SK-N-SH treated with all-trans-retinoic acid at 6 μM for 48 hours (cell line): ENCODE measurements at regions not wholly inside any gene's neighbourhood (a gene's known extent, or its start where the extent isn't known, plus 50 kb on each side); places are given as distances from the start of the nearest gene placed in this dataset.
"Not testable (repeated sequence)": the region's sequence is repeated elsewhere in the genome, so short reads cannot be mapped to it uniquely, and the experiment has no call there.

Source experiments
- ATAC-seq: fragments of 200-7000 bp; cut with Tn5 transposase; 3 replicates; pipeline ENCODE4 v1.9.1; 2020; ENCODE audit warnings: mild to moderate bottlenecking, moderate library complexity
- ARNTL ChIP-seq: fragments of 450-650 bp; formaldehyde crosslinking; IDR thresholded peaks from 2 replicates; pipeline ENCODE4 v1.5.0; 2020; ENCODE audit warnings: low read depth, mild to moderate bottlenecking, moderate library complexity, borderline replicate concordance
- BACH2 ChIP-seq: fragments of 250-450 bp; sonication (Bioruptor Pico); IDR thresholded peaks from 2 replicates; pipeline ENCODE4 v1.9.0; 2021; ENCODE audit warnings: mild to moderate bottlenecking, borderline replicate concordance
- CSDC2 ChIP-seq: fragments of 250-450 bp; sonication (Bioruptor Pico); IDR thresholded peaks from 2 replicates; pipeline ENCODE4 v1.5.0; 2020; ENCODE audit warnings: mild to moderate bottlenecking, moderate library complexity
- ESRRG ChIP-seq: fragments of 250-450 bp; sonication (Bioruptor Pico); IDR thresholded peaks from 2 replicates; pipeline ENCODE4 v1.6.1; 2021; ENCODE audit warnings: mild to moderate bottlenecking
- GLIS3 ChIP-seq: fragments of 250-450 bp; sonication (Bioruptor Pico); IDR thresholded peaks from 2 replicates; pipeline ENCODE4 v1.5.0; 2020; ENCODE audit warnings: mild to moderate bottlenecking, moderate library complexity
- ISL1 ChIP-seq: fragments of 250-450 bp; sonication (Bioruptor Pico); IDR thresholded peaks from 2 replicates; pipeline ENCODE4 v2.1.2; 2022; ENCODE audit warnings: mild to moderate bottlenecking, moderate library complexity
- OSR1 ChIP-seq: fragments of 250-450 bp; sonication (Bioruptor Pico); IDR thresholded peaks from 2 replicates; pipeline ENCODE4 v1.8.0; 2022; ENCODE audit warnings: moderate library complexity, mild to moderate bottlenecking, inconsistent platforms
- PPARA ChIP-seq: fragments of 250-450 bp; sonication (Bioruptor Pico); IDR thresholded peaks from 2 replicates; pipeline ENCODE4 v1.5.0; 2020; ENCODE audit warnings: mild to moderate bottlenecking, borderline replicate concordance
- RARB ChIP-seq: fragments of 250-450 bp; sonication (Bioruptor Pico); IDR thresholded peaks from 2 replicates; pipeline ENCODE4 v1.8.0; 2021; ENCODE audit warnings: mild to moderate bottlenecking, moderate library complexity
- SNAI2 ChIP-seq: fragments of 250-450 bp; sonication (Bioruptor Pico); IDR thresholded peaks from 2 replicates; pipeline ENCODE4 v1.5.0; 2020; ENCODE audit warnings: mild to moderate bottlenecking, moderate library complexity
- TCF4 ChIP-seq: fragments of 250-450 bp; sonication (Bioruptor Pico); IDR thresholded peaks from 2 replicates; pipeline ENCODE4 v1.8.0; 2021; ENCODE audit warnings: mild to moderate bottlenecking, moderate library complexity, borderline replicate concordance
- TOX ChIP-seq: fragments of 250-450 bp; sonication (Bioruptor Pico); IDR thresholded peaks from 2 replicates; pipeline ENCODE4 v1.8.0; 2021; ENCODE audit warnings: mild to moderate bottlenecking, moderate library complexity, borderline replicate concordance
- ZC3H10 ChIP-seq: fragments of 250-450 bp; sonication (Bioruptor Pico); IDR thresholded peaks from 2 replicates; pipeline ENCODE4 v1.5.1; 2021; ENCODE audit warnings: mild to moderate bottlenecking, moderate library complexity
- ZFP3 ChIP-seq: fragments of 250-450 bp; sonication (Bioruptor Pico); IDR thresholded peaks from 2 replicates; pipeline ENCODE4 v1.5.0; 2020; ENCODE audit warnings: mild to moderate bottlenecking, moderate library complexity
- ZFP30 ChIP-seq: fragments of 450-650 bp; formaldehyde crosslinking; IDR thresholded peaks from 2 replicates; pipeline ENCODE4 v1.5.0; 2022; ENCODE audit warnings: mild to moderate bottlenecking, moderate library complexity
- ZNF565 ChIP-seq: fragments of 450-650 bp; formaldehyde crosslinking; conservative IDR thresholded peaks from 2 replicates; pipeline ENCODE4 v1.5.0; 2020; ENCODE audit warnings: low read depth, mild to moderate bottlenecking, moderate library complexity
- ZNF70 ChIP-seq: fragments of 450-650 bp; formaldehyde crosslinking; IDR thresholded peaks from 2 replicates; pipeline ENCODE4 v1.5.0; 2020; ENCODE audit warnings: mild to moderate bottlenecking, moderate library complexity
- TF ChIP-seq, protein P1 (sequence below): fragments of 250-450 bp; sonication (Bioruptor Pico); IDR thresholded peaks from 2 replicates; pipeline ENCODE4 v1.5.1; 2020; ENCODE audit warnings: low read depth, mild to moderate bottlenecking, moderate library complexity
- TF ChIP-seq, protein P2 (sequence below): fragments of 250-450 bp; sonication (Bioruptor Pico); IDR thresholded peaks from 2 replicates; pipeline ENCODE4 v1.5.1; 2021; ENCODE audit warnings: mild to moderate bottlenecking, moderate library complexity
- TF ChIP-seq, protein P3 (sequence below): fragments of 250-450 bp; sonication (Bioruptor Pico); IDR thresholded peaks from 2 replicates; pipeline ENCODE4 v1.8.0; 2020; ENCODE audit warnings: mild to moderate bottlenecking, moderate library complexity, borderline replicate concordance
- TF ChIP-seq, protein P4 (sequence below): fragments of 250-450 bp; sonication (Bioruptor Pico); IDR thresholded peaks from 2 replicates; pipeline ENCODE4 v1.5.0; 2020; ENCODE audit warnings: mild to moderate bottlenecking, moderate library complexity
- TF ChIP-seq, protein P5 (sequence below): fragments of 250-450 bp; sonication (Bioruptor Pico); IDR thresholded peaks from 2 replicates; pipeline ENCODE4 v1.8.0; 2021; ENCODE audit warnings: low read depth, mild to moderate bottlenecking, moderate library complexity, borderline replicate concordance

DNA sequence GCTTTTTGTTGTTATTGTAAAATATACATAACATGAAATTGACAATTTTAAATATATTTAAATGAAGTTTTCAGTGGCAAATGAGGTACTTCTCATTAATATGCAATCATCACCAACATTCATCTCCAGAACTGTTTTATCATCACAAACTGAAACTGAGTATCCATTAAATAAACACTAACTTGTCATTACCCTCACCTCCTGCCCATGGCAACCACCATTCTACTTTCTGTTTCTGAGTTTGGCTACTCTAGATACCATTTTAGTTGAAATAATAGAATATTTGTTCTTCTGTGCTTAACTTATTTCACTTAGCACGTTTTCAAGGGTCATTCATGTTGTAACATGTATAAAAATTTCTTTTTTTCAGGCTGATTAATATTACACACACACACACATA, 834.3 kb downstream of the PLOD2 start:
- ATAC-seq = no peak
- TF ChIP-seq OSR1 (no peak), ZFP30 (CRISPR knock-in tag) (no peak), PPARA (CRISPR knock-in tag) (no peak)

DNA sequence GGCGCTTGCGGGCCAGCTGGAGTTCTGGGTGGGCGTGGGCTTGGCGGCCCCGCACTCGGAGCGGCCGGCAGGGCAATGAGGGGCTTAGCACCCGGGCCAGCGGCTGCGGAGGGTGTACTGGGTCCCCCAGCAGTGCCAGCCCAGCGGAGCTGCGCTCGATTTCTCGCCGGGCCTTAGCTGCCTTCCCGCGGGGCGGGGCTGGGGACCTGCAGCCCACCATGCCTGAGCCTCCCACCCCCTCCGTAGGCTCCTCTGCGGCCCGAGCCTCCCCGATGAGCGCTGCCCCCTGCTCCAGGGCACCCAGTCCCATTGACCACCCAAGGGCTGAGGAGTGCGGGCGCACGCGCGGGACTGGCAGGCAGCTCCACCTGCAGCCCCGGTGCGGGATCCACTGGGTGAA, 827.6 kb downstream of the PLOD2 start:
- not testable (repeated sequence) for ATAC-seq

DNA sequence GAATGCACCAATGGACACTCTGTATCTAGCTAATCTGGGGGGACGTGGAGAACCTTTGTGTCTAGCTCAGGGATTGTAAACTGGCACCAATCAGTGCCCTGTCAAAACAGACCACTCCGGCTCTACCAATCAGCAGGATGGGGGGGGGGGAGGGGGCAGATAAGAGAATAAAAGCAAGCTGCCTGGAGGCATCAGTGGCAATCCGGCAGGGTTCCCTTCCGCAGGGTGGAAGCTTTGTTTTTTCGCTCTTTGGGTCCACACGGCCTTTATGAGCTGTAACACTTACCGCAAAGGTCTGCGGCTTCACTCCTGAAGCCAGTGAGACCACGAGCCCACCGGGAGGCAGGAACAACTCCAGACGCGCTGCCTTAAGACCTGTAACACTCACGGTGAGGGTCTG, 827.1 kb downstream of the PLOD2 start:
- ATAC-seq = peak; percentile 87
- TF ChIP-seq, protein P1, sequence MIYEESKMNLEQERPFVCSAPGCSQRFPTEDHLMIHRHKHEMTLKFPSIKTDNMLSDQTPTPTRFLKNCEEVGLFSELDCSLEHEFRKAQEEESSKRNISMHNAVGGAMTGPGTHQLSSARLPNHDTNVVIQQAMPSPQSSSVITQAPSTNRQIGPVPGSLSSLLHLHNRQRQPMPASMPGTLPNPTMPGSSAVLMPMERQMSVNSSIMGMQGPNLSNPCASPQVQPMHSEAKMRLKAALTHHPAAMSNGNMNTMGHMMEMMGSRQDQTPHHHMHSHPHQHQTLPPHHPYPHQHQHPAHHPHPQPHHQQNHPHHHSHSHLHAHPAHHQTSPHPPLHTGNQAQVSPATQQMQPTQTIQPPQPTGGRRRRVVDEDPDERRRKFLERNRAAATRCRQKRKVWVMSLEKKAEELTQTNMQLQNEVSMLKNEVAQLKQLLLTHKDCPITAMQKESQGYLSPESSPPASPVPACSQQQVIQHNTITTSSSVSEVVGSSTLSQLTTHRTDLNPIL (CRISPR knock-in tag) = no peak
- TF ChIP-seq ISL1 (CRISPR knock-in tag) = no peak
- TF ChIP-seq SNAI2 = no peak
- TF ChIP-seq RARB (CRISPR knock-in tag) = no peak
- TF ChIP-seq ZNF70 (CRISPR knock-in tag) = no peak
- TF ChIP-seq CSDC2 (CRISPR knock-in tag) = no peak
- no peak for TF ChIP-seq ESRRG (CRISPR knock-in tag)
- no peak for TF ChIP-seq BACH2
- TF ChIP-seq TOX (CRISPR knock-in tag) = no peak
- no peak for TF ChIP-seq ZC3H10 (CRISPR knock-in tag)
- no peak for TF ChIP-seq ARNTL (CRISPR knock-in tag)
- TF ChIP-seq, protein P2, sequence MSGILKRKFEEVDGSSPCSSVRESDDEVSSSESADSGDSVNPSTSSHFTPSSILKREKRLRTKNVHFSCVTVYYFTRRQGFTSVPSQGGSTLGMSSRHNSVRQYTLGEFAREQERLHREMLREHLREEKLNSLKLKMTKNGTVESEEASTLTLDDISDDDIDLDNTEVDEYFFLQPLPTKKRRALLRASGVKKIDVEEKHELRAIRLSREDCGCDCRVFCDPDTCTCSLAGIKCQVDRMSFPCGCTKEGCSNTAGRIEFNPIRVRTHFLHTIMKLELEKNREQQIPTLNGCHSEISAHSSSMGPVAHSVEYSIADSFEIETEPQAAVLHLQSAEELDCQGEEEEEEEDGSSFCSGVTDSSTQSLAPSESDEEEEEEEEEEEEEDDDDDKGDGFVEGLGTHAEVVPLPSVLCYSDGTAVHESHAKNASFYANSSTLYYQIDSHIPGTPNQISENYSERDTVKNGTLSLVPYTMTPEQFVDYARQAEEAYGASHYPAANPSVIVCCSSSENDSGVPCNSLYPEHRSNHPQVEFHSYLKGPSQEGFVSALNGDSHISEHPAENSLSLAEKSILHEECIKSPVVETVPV (CRISPR knock-in tag) = no peak
- TF ChIP-seq, protein P3, sequence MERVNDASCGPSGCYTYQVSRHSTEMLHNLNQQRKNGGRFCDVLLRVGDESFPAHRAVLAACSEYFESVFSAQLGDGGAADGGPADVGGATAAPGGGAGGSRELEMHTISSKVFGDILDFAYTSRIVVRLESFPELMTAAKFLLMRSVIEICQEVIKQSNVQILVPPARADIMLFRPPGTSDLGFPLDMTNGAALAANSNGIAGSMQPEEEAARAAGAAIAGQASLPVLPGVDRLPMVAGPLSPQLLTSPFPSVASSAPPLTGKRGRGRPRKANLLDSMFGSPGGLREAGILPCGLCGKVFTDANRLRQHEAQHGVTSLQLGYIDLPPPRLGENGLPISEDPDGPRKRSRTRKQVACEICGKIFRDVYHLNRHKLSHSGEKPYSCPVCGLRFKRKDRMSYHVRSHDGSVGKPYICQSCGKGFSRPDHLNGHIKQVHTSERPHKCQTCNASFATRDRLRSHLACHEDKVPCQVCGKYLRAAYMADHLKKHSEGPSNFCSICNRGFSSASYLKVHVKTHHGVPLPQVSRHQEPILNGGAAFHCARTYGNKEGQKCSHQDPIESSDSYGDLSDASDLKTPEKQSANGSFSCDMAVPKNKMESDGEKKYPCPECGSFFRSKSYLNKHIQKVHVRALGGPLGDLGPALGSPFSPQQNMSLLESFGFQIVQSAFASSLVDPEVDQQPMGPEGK (CRISPR knock-in tag) = no peak
- TF ChIP-seq ZFP30 (CRISPR knock-in tag) = no peak
- TF ChIP-seq ZNF565 (CRISPR knock-in tag) = no peak
- TF ChIP-seq, protein P4, sequence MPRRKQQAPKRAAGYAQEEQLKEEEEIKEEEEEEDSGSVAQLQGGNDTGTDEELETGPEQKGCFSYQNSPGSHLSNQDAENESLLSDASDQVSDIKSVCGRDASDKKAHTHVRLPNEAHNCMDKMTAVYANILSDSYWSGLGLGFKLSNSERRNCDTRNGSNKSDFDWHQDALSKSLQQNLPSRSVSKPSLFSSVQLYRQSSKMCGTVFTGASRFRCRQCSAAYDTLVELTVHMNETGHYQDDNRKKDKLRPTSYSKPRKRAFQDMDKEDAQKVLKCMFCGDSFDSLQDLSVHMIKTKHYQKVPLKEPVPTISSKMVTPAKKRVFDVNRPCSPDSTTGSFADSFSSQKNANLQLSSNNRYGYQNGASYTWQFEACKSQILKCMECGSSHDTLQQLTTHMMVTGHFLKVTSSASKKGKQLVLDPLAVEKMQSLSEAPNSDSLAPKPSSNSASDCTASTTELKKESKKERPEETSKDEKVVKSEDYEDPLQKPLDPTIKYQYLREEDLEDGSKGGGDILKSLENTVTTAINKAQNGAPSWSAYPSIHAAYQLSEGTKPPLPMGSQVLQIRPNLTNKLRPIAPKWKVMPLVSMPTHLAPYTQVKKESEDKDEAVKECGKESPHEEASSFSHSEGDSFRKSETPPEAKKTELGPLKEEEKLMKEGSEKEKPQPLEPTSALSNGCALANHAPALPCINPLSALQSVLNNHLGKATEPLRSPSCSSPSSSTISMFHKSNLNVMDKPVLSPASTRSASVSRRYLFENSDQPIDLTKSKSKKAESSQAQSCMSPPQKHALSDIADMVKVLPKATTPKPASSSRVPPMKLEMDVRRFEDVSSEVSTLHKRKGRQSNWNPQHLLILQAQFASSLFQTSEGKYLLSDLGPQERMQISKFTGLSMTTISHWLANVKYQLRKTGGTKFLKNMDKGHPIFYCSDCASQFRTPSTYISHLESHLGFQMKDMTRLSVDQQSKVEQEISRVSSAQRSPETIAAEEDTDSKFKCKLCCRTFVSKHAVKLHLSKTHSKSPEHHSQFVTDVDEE (CRISPR knock-in tag) = no peak
- no peak for TF ChIP-seq ZFP3 (CRISPR knock-in tag)
- TF ChIP-seq TCF4 (CRISPR knock-in tag) = no peak
- TF ChIP-seq, all 23 proteins: peak for 0

DNA sequence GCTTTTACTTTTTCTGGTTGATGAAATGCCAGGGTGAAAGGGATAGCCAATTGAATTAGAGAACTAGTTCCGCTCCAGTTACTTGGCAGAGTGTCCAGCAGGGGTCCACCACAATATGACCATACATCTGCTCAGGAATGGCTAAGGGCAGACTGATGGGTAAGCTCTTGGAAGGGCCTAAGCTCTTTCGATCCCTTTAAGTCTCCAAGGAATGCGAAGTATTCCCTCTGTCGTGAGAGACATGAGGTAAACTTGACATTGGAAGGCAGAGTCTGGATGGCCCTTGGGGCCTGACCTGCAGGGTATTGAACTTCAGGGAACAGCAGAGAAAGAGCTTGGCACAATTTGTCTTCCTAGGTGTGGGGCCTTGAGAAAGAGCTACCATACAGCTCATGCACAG, 805.8 kb downstream of the PLOD2 start:
- ATAC-seq = no peak
- TF ChIP-seq, protein P4 (CRISPR knock-in tag) = no peak
- TF ChIP-seq TCF4 (CRISPR knock-in tag) (no peak), ZNF70 (CRISPR knock-in tag) (no peak), GLIS3 (CRISPR knock-in tag) (no peak), SNAI2 (no peak), ISL1 (CRISPR knock-in tag) (no peak), RARB (CRISPR knock-in tag) (no peak), ZFP3 (CRISPR knock-in tag) (no peak), BACH2 (no peak), TOX (CRISPR knock-in tag) (no peak), ZC3H10 (CRISPR knock-in tag) (no peak), ZNF565 (CRISPR knock-in tag) (no peak)
- TF ChIP-seq, protein P2 (CRISPR knock-in tag) = no peak
- TF ChIP-seq, protein P5, sequence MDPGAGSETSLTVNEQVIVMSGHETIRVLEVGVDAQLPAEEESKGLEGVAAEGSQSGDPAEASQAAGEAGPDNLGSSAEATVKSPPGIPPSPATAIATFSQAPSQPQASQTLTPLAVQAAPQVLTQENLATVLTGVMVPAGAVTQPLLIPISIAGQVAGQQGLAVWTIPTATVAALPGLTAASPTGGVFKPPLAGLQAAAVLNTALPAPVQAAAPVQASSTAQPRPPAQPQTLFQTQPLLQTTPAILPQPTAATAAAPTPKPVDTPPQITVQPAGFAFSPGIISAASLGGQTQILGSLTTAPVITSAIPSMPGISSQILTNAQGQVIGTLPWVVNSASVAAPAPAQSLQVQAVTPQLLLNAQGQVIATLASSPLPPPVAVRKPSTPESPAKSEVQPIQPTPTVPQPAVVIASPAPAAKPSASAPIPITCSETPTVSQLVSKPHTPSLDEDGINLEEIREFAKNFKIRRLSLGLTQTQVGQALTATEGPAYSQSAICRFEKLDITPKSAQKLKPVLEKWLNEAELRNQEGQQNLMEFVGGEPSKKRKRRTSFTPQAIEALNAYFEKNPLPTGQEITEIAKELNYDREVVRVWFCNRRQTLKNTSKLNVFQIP = no peak
